Testis (tissue), 2 donors: ENCODE measurements at regions not wholly inside any gene's neighbourhood (a gene's known extent, or its start where the extent isn't known, plus 50 kb on each side); places are given as distances from the start of the nearest gene placed in this dataset.

ENCODE experiments used
- POLR2A ChIP-seq: fragments of 450-650 bp; IDR thresholded peaks from one replicate; pipeline ENCODE4 v1.6.1; 2017; ENCODE audit warnings: antibody characterized with exemption, mild to moderate bottlenecking, moderate library complexity
- TF ChIP-seq, protein P1 (sequence below), 3 experiments: fragments of 450-650 bp in 2 of 3; fragments of 200-600 bp in 1 of 3; sonication (generic) in 1 of 3; IDR thresholded peaks; one replicate each; pipeline ENCODE4 v1.5.1; 2016 to 2019; ENCODE audit warnings: antibody characterized with exemption in 3 of 3, mild to moderate bottlenecking in 2 of 3, moderate library complexity in 1 of 3

DNA sequence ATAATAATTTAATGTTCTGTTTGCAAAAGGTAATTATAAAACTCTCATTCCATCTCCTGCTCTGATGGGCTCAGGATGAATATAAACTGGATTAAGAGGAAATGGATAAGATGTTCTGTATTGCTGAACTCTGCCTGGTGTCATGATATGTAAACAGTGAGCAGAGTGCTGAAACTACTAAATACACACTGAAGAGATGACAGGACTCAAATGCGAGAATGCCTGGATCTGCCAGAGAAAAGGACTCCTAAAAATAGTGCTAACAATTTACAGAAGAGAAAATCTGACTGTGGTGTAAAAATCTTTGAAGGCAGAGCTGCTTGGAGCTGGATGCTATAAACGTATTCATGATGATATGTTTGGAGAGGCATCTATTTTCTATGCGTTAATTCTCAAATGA is 303.2 kb downstream of the RWDD3 start:
- TF ChIP-seq, protein P1, sequence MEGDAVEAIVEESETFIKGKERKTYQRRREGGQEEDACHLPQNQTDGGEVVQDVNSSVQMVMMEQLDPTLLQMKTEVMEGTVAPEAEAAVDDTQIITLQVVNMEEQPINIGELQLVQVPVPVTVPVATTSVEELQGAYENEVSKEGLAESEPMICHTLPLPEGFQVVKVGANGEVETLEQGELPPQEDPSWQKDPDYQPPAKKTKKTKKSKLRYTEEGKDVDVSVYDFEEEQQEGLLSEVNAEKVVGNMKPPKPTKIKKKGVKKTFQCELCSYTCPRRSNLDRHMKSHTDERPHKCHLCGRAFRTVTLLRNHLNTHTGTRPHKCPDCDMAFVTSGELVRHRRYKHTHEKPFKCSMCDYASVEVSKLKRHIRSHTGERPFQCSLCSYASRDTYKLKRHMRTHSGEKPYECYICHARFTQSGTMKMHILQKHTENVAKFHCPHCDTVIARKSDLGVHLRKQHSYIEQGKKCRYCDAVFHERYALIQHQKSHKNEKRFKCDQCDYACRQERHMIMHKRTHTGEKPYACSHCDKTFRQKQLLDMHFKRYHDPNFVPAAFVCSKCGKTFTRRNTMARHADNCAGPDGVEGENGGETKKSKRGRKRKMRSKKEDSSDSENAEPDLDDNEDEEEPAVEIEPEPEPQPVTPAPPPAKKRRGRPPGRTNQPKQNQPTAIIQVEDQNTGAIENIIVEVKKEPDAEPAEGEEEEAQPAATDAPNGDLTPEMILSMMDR (IDR thresholded peaks at IDR 0.05) = no peak
- TF ChIP-seq POLR2A = no peak
